Stimulated activated CD4-positive, alpha-beta T cell treated with anti-CD3 and anti-CD28 coated beads, Interleukin-4, amount 100 ng/mL, for 4 hours (primary cell): ENCODE measurements at regions not wholly inside any gene's neighbourhood (a gene's known extent, or its start where the extent isn't known, plus 50 kb on each side); places are given as distances from the start of the nearest gene placed in this dataset.

Experiments
- DNase-seq, 2 experiments: peaks; one replicate each; pipeline ENCODE4 v3.0.0-alpha.2; 2020

GRCh38 chr3:161821591-161821990 is 325.0 kb downstream of the OTOL1 start:
- DNase-seq: no peak

GRCh38 chr3:161822291-161822690 is 325.7 kb downstream of the OTOL1 start:
- DNase-seq: no peak

- no peak for DNase-seq
These were observed 327.3 kb downstream of the OTOL1 start for GRCh38 chr3:161823910-161824309.

GRCh38 chr3:161838021-161838420 is 341.4 kb downstream of the OTOL1 start:
- no peak for DNase-seq

GRCh38 chr3:161848376-161848775 is 351.8 kb downstream of the OTOL1 start:
- DNase-seq: no peak

GRCh38 chr3:161851941-161852566 is 355.4 kb downstream of the OTOL1 start:
- peak in 1 of 2 experiments; percentile 3 for DNase-seq

GRCh38 chr3:161852744-161853143 is 356.1 kb downstream of the OTOL1 start:
- no peak for DNase-seq

GRCh38 chr3:161854232-161854771 is 357.7 kb downstream of the OTOL1 start:
- no peak for DNase-seq

- no peak for DNase-seq
These were observed 362.4 kb downstream of the OTOL1 start for GRCh38 chr3:161859057-161859456.

GRCh38 chr3:161859865-161860450 is 363.4 kb downstream of the OTOL1 start:
- no peak for DNase-seq

- no peak for DNase-seq
These were observed 367.2 kb downstream of the OTOL1 start for GRCh38 chr3:161863775-161864174.

GRCh38 chr3:161866176-161866575 is 369.6 kb downstream of the OTOL1 start:
- no peak for DNase-seq

- DNase-seq: no peak
These were observed 378.9 kb downstream of the OTOL1 start for GRCh38 chr3:161875483-161875882.

GRCh38 chr3:161879470-161879869 is 382.9 kb downstream of the OTOL1 start:
- DNase-seq: no peak

- DNase-seq: no peak
These were observed 388.2 kb downstream of the OTOL1 start for GRCh38 chr3:161884830-161885229.

- DNase-seq: no peak
These were observed 393.6 kb downstream of the OTOL1 start for GRCh38 chr3:161890147-161890625.

- no peak for DNase-seq
These were observed 397.4 kb downstream of the OTOL1 start for GRCh38 chr3:161893972-161894371.

- no peak for DNase-seq
These were observed 398.0 kb downstream of the OTOL1 start for GRCh38 chr3:161894657-161895056.

GRCh38 chr3:161905520-161906132 is 409.0 kb downstream of the OTOL1 start:
- no peak for DNase-seq

GRCh38 chr3:161913786-161914389 is 417.3 kb downstream of the OTOL1 start:
- DNase-seq: no peak

- DNase-seq: no peak
These were observed 418.3 kb downstream of the OTOL1 start for GRCh38 chr3:161914703-161915417.

- no peak for DNase-seq
These were observed 418.8 kb downstream of the OTOL1 start for GRCh38 chr3:161915418-161915750.

GRCh38 chr3:161920196-161920595 is 423.6 kb downstream of the OTOL1 start:
- no peak for DNase-seq
